Stomach (tissue), 8 donors: ENCODE measurements at regions not wholly inside any gene's neighbourhood (a gene's known extent, or its start where the extent isn't known, plus 50 kb on each side); places are given as distances from the start of the nearest gene placed in this dataset.

ENCODE experiments used
- DNase-seq, 2 donors: peaks; one replicate each; pipeline versions ENCODE4 v3.0.0 to v3.0.0-alpha.2; 2013 to 2019
- H3K27ac ChIP-seq, 5 donors: fragments of 200-600 bp in 4 of 5; sonication (generic) in 4 of 5; one replicate each; pipeline ENCODE4 v1.5.1; 2013 to 2019; ENCODE audit warnings: mild to moderate bottlenecking in 1 of 5, moderate library complexity in 1 of 5
- H3K27me3 ChIP-seq, 3 donors: fragments of 200-600 bp; sonication (generic); one replicate each; pipeline ENCODE4 v1.5.1; 2017 to 2019; ENCODE audit warnings: mixed run types in 1 of 3
- H3K36me3 ChIP-seq, 4 donors: fragments of 200-600 bp; sonication (generic); 1 replicate in 3 of 4; 2 replicates in 1 of 4; pipeline ENCODE4 v1.5.1; 2016 to 2019
- H3K4me1 ChIP-seq, 4 donors: fragments of 200-600 bp; sonication (generic); one replicate each; pipeline ENCODE4 v1.5.1; 2016 to 2019
- H3K4me3 ChIP-seq, 4 donors: fragments of 200-600 bp; sonication (generic) in 3 of 4; one replicate each; pipeline ENCODE4 v1.5.1; 2016 to 2019; ENCODE audit warnings: mild to moderate bottlenecking in 1 of 4
- H3K9me3 ChIP-seq, 4 donors: fragments of 200-600 bp; sonication (generic); one replicate each; pipeline ENCODE4 v1.5.1; 2016 to 2019
- EP300 ChIP-seq: sonication (generic); formaldehyde crosslinking; IDR thresholded peaks from one replicate; pipeline ENCODE4 v1.6.1; 2017; ENCODE audit warnings: antibody characterized with exemption
- POLR2A ChIP-seq, 4 donors: fragments of 450-650 bp; IDR thresholded peaks; one replicate each; pipeline ENCODE4 v1.6.1; 2016; ENCODE audit warnings: antibody characterized with exemption in 4 of 4, control low read depth in 2 of 4, mild to moderate bottlenecking in 1 of 4, moderate library complexity in 1 of 4
- POLR2AphosphoS5 ChIP-seq, 3 donors: sonication (generic); formaldehyde crosslinking; IDR thresholded peaks; one replicate each; pipeline ENCODE4 v1.6.1; 2016; ENCODE audit warnings: antibody characterized with exemption in 3 of 3
- WGBS, 5 donors: extraction: QIAGEN DNeasy Blood & Tissue Kit in 3 of 5; methylation state at CpG; one replicate each; pipeline versions ENCODE4 v1.1.5 to v1.1.7; 2013 to 2018; 5-methylcytosine and 5-hydroxymethylcytosine counted together
- intact Hi-C: fragments of 100-400 bp; cut with DNase I; formaldehyde crosslinking; loops from one replicate; pipeline ENCODE4 v1.15.1; 2023; ENCODE audit warnings: low total_unique reads
- TF ChIP-seq, protein P1 (sequence below), 7 experiments: fragments of 450-650 bp in 4 of 7; fragments of 200-600 bp in 3 of 7; sonication (generic) in 3 of 7; IDR thresholded peaks; one replicate each; pipeline ENCODE4 v1.5.1; 2016 to 2019; ENCODE audit warnings: antibody characterized with exemption in 7 of 7, control low read depth in 2 of 7, mild to moderate bottlenecking in 1 of 7
- donor health status: healthy with polysubstance abuse.
- donor health status: Bipolar disorder and iron deficiency.
- donor health status: healthy.

DNA sequence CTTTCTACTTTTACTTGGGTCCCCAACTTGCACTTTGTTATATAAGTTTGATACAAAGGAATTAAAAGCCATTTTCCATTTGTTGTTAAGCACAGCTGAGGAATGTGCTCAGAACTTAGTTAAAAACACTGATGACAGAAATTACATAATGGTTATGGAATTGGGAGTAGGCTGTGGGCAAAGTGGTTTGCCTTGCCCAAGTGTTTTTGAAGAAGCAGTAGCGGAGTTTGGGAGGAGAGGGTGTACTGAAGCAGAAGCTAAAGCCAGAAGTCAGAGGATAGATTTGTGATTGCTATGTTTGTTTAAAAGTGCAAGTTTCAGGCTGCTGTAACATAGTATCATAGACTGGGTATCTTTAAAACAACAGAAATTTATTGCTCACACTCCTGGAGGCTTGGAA, 391.8 kb downstream of the DUSP10 start:
- no peaks in the 10 kb centered on the region for H3K36me3 ChIP-seq
- TF ChIP-seq, protein P1, sequence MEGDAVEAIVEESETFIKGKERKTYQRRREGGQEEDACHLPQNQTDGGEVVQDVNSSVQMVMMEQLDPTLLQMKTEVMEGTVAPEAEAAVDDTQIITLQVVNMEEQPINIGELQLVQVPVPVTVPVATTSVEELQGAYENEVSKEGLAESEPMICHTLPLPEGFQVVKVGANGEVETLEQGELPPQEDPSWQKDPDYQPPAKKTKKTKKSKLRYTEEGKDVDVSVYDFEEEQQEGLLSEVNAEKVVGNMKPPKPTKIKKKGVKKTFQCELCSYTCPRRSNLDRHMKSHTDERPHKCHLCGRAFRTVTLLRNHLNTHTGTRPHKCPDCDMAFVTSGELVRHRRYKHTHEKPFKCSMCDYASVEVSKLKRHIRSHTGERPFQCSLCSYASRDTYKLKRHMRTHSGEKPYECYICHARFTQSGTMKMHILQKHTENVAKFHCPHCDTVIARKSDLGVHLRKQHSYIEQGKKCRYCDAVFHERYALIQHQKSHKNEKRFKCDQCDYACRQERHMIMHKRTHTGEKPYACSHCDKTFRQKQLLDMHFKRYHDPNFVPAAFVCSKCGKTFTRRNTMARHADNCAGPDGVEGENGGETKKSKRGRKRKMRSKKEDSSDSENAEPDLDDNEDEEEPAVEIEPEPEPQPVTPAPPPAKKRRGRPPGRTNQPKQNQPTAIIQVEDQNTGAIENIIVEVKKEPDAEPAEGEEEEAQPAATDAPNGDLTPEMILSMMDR (IDR thresholded peaks at IDR 0.05) = no peak
- TF ChIP-seq POLR2AphosphoS5 (IDR thresholded peaks at IDR 0.05) (no peak), EP300 (no peak), POLR2A (IDR thresholded peaks at IDR 0.05) (no peak)
- no peaks in the 10 kb centered on the region for H3K4me1 ChIP-seq
- H3K4me3 ChIP-seq = no peak overlapping the region
- intact Hi-C loops = no loop called here
- DNase-seq = no peak
- no peaks in the 10 kb centered on the region for H3K9me3 ChIP-seq
- 67 to 100% (median 90%) methylated on average over 1 of the region's 1 CpG for WGBS, 5 donors
- H3K27me3 ChIP-seq = no peaks in the 10 kb centered on the region
- H3K27ac ChIP-seq = no peak overlapping the region

- DNase-seq = no peak
- intact Hi-C loops = no loop called here
- Histone ChIP-seq H3K4me3 (no peak overlapping the region), H3K9me3 (no peaks in the 10 kb centered on the region), H3K27ac (no peak overlapping the region), H3K36me3 (no peaks in the 10 kb centered on the region), H3K4me1 (no peaks in the 10 kb centered on the region), H3K27me3 (no peaks in the 10 kb centered on the region)
- TF ChIP-seq EP300 (no peak), POLR2AphosphoS5 (IDR thresholded peaks at IDR 0.05) (no peak), POLR2A (IDR thresholded peaks at IDR 0.05) (no peak)
- TF ChIP-seq, protein P1 (IDR thresholded peaks at IDR 0.05) = no peak
- WGBS, 5 donors = 86 to 97% (median 92%) methylated on average over 1 of the region's 1 CpG
Observed at GRCh38 chr1:221356693-221357092, 385.2 kb downstream of the DUSP10 start.

GRCh38 chr1:221363039-221363438, 378.9 kb downstream of the DUSP10 start:
- Histone ChIP-seq H3K27ac (no peak overlapping the region), H3K27me3 (no peaks in the 10 kb centered on the region), H3K9me3 (no peaks in the 10 kb centered on the region), H3K4me1 (no peaks in the 10 kb centered on the region), H3K36me3 (no peaks in the 10 kb centered on the region), H3K4me3 (no peak overlapping the region)
- no peak for DNase-seq
- intact Hi-C loops = no loop called here
- TF ChIP-seq, protein P1 (IDR thresholded peaks at IDR 0.05) = no peak
- TF ChIP-seq EP300 = no peak
- TF ChIP-seq POLR2A (IDR thresholded peaks at IDR 0.05) = no peak
- TF ChIP-seq POLR2AphosphoS5 (IDR thresholded peaks at IDR 0.05) = no peak
- WGBS, 5 donors = 65 to 79% (median 68%) methylated on average over 2 of the region's 2 CpGs

DNA sequence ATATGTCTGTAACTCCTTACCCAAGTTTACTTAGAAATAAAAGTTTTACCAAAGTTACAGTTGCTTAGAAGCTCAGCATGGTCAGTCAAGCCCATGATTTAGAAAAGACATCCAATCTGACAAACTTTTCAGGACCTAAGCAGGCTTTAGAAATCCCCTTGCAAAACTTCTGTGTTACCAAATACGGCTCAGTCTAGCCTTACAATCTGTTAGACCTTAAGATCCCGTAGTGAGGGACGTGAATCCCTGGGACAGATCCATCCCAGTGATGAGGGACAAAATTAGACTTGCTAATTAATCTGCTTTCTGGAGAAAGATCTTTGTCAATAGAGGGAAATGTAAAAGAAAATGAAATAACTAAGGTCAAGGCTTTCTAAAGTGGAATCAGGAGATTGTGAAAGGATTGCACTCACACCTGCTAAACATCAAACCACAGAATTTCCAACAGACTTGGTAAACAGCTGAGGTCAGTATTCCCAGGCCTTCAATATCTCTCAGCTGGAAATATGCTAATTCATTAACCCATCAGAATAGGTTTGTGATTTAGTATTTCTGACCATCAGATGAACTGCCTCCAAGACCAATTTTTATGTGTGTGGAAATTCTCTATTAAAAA, 375.3 kb downstream of the DUSP10 start:
- intact Hi-C loops = no loop called here
- DNase-seq = no peak
- no peak overlapping the region for H3K27ac ChIP-seq
- H3K4me3 ChIP-seq = no peak overlapping the region
- 54 to 74% (median 67%) methylated on average over 3 of the region's 3 CpGs for WGBS, 5 donors
- no peaks in the 10 kb centered on the region for H3K4me1 ChIP-seq
- H3K36me3 ChIP-seq = no peaks in the 10 kb centered on the region
- TF ChIP-seq, protein P1 (IDR thresholded peaks at IDR 0.05) = no peak
- TF ChIP-seq EP300 (no peak), POLR2A (IDR thresholded peaks at IDR 0.05) (no peak), POLR2AphosphoS5 (IDR thresholded peaks at IDR 0.05) (no peak)
- H3K27me3 ChIP-seq = no peaks in the 10 kb centered on the region
- H3K9me3 ChIP-seq = no peaks in the 10 kb centered on the region
